GM19043 (cell line): ENCODE measurements at regions not wholly inside any gene's neighbourhood (a gene's known extent, or its start where the extent isn't known, plus 50 kb on each side); places are given as distances from the start of the nearest gene placed in this dataset.
"Not testable (repeated sequence)": the region's sequence is repeated elsewhere in the genome, so short reads cannot be mapped to it uniquely, and the experiment has no call there.

Experiments used
- ATAC-seq: cut with Tn5 transposase; IDR thresholded peaks from one replicate; pipeline ENCODE4 v1.9.1; 2021; ENCODE audit warnings: low read depth; ENCODE audit not compliant: unreplicated experiment

GRCh38 chr5:111921691-111922090 is 164.7 kb upstream of the NREP start:
- not testable (repeated sequence) for ATAC-seq

GRCh38 chr5:111914966-111915636 is 158.1 kb upstream of the NREP start:
- no peak for ATAC-seq

- no peak for ATAC-seq
These were observed 145.4 kb upstream of the NREP start for GRCh38 chr5:111902436-111902835.

- ATAC-seq = no peak
These were observed 144.3 kb upstream of the NREP start for GRCh38 chr5:111901296-111901695.

GRCh38 chr5:111892949-111893348 is 136.0 kb upstream of the NREP start:
- no peak for ATAC-seq

GRCh38 chr5:111887706-111888105 is 130.7 kb upstream of the NREP start:
- no peak for ATAC-seq

- ATAC-seq = no peak
These were observed 112.7 kb upstream of the NREP start for GRCh38 chr5:111869681-111870080.

DNA sequence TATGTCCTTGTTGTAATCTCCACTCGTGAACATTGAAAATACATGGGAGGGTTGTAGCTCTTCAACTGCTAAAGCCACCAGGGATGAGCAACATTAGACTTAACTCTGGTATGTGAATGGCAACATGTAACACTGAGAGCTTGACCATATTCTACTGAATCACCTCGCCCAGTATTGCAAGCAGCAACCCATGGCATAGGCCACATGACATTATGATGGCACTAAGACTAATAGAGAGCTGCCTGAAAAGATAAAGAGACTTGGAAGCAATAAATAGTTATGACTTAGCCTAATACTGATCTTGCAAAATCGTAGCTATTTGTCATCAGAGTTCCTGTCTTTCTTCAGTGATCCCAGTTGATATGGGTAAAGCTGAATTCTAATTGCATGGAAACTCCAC is 108.4 kb upstream of the NREP start:
- ATAC-seq = no peak

GRCh38 chr5:111863801-111864200 is 106.8 kb upstream of the NREP start:
- no peak for ATAC-seq

- ATAC-seq = no peak
These were observed 102.7 kb upstream of the NREP start for GRCh38 chr5:111859533-111860270.

DNA sequence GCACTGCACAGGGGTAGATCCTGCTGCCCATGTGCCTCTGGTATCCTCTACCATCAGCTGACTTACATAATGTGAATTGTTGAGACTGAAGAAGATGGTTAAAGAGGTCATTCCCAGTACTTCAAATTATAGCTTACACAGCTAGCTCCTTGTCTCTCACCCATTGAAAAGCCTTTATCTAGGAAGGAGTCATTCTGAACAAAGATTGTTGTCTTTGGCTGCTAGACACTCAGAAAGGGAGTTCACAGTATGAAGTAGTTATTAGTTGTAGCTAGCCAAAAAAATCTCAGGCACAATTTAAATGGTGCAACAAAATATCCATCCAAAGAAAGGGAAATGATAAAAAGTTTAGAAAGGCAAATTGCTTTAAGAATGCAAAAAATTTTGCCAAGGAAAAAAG is 102.0 kb upstream of the NREP start:
- ATAC-seq = no peak

- ATAC-seq = no peak
These were observed 100.6 kb upstream of the NREP start for GRCh38 chr5:111857623-111858022.

DNA sequence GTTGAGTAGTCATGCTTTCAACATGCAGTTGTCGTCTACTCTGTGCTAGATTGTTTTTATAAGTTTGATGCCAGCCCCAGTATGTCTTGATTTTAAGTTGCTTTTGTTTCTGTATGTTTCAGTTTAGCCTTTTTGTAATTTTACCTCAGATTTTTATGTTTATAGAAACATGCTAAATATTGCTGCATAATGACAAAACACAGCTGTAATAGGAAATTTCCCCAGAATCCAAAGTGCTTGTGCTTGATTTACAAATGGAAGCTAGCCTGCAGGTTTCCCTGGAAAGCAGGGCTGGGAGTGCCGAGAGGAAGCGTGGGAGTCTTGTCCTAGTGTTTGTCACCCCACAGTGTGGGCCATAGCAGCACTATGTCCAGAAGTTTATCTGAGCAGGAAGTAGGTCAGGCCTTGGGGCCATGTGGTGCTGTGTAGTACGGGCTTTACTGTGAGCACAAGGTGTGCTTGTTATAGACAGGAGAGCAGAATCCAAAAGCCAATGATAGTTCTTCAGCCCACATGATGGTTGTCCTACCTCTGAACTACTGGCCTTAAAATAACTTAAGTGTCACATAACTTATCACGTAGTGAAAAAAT is 100.0 kb upstream of the NREP start:
- ATAC-seq = no peak

DNA sequence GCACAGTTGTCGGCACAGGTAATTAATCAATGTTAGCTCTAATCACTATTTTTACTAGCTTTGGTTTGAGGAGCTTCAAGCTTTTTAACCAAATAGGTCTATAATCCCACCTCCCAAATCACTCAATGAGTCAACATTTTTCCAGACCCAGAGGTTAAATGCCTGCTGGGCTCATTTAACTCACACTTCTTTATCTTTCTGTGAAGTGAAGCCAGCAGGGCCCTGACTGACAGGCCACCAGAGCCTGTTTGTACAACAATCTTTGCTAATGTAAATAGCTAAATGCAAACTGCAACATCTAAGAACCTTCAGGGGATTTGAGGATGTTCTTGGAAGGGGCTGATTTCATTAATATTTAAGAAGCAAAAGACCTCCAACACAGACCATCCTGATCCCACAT is 98.4 kb upstream of the NREP start:
- no peak for ATAC-seq

GRCh38 chr5:111854186-111854585 is 97.2 kb upstream of the NREP start:
- ATAC-seq = no peak

DNA sequence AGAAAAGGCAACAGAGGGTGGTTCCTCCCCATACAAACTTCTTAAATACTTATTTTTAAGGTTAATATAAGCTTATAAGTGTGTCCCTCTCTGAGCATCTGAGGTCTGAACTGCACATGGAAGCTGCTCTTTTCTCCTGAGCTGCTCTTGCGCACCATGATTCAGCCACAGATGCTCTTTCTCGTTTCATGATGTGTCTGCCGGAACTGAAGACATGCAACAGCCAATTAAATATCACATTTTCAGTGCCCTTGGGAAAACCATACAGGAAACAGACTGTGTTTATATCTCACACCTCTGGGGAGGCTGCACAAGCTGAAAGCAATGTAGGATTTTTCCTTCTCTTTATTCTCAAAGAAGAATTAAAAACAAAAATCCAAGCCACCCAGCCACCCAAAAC is 96.8 kb upstream of the NREP start:
- ATAC-seq = peak; percentile 78

DNA sequence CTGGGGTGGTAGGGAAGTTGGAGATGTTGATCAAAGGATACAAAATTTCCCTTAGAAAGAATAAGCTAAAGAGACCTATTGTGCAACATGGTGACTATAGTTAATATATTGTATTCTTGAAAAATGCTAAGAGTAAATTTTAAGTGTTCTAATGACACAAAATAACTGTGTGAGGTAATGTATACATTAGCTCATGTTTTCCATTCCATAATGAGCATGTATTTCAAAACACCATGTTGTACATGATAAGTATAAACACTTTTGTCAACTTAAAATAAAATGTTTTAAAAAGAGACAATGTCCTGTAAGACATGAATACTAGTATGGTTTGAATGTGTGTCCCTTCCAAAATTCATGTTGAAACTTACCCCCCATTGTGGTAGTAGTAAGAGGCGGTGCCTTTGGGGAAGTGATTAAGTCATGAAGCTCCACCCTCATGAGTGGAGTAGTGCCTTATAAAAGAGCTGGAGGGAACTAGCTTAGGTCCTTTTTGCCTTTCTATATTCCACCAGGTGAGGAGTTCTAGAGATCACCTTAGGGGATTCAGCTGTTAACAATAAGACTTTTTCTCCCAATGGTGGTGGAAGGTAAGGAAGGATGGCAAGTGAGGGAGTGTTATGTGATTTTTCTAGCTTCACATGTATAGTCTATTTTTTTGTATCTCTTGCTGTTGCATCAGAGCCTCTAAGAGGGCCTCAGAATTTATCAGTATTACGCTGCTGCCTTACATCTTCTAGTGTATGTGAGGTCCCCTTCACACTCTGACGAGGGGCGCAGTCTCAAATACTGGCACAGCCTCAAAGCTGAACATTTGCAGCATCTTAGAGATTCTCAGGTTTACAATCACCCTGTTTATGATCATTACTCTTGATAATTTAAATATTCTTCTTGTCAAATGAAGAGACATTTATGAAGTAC is 94.9 kb upstream of the NREP start:
- ATAC-seq = no peak

GRCh38 chr5:111848476-111848875 is 91.5 kb upstream of the NREP start:
- ATAC-seq = no peak

DNA sequence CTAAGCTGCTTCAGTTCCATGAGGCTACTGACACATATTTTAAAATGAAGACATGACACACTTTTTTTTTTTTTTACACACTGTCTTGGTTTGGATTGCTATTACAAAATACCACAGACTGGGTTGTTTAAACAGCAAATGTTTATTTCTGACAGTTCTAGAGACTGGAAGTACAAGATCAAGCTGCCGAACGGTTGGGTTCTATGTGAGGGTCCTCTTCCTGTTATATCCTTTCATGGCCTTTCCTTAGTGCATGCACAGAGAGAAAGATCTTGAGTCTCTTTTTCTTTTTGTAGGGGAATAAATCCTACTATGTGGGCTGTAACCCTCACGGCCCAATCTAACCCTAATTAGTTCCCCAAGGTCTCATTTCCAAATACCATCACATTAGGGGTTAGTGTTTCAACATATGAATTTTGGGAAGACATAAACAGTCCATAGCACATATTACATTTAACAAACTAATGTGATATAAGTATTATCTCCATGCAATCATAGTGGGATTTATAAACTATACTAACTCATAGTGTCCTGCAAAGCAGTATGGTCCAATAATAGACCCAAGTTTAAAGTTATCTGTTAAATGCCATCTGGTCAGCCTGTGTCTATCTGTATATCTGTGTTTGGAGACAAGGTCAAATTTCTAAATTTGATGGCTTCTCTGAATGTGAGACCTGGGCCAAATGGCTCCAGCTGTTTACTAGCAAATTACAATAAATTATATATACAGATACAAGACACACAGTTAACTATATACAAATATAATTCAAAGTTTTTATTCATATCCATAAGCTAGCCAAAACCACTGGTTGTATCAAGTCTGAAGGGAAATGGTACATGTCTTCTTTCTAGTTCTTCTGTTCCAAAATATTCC is 90.3 kb upstream of the NREP start:
- ATAC-seq = no peak
